ENCODE measurements at regions not wholly inside any gene's neighbourhood (a gene's known extent, or its start where the extent isn't known, plus 50 kb on each side); places are given as distances from the start of the nearest gene placed in this dataset.
A peak's percentile ranks its signal among the peaks of the same experiment; 100 is the strongest.
"Not testable (repeated sequence)": the region's sequence is repeated elsewhere in the genome, so short reads cannot be mapped to it uniquely, and the experiment has no call there.

DNA sequence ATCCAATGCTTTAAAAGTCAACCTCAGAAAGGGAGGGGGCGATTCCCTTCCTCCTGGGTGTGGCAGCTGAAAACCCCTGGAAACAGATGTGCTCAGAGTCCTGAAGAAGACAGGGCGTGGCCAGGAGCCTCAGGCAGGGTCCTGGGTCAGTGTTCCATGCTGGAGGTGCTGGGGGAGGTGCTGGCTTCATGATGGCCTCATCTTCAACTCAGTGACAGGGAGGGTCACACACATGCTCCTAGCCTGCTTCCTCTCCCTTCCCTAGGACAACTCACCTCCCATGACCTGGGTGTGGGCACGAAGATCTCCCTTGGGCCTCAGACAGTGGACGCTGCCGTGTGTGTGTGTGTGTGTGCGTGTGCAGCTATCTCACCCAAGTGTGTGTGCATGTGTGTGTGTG is 245.6 kb upstream of the B3GAT1 start:
- DNase-seq, result no peak

DNA sequence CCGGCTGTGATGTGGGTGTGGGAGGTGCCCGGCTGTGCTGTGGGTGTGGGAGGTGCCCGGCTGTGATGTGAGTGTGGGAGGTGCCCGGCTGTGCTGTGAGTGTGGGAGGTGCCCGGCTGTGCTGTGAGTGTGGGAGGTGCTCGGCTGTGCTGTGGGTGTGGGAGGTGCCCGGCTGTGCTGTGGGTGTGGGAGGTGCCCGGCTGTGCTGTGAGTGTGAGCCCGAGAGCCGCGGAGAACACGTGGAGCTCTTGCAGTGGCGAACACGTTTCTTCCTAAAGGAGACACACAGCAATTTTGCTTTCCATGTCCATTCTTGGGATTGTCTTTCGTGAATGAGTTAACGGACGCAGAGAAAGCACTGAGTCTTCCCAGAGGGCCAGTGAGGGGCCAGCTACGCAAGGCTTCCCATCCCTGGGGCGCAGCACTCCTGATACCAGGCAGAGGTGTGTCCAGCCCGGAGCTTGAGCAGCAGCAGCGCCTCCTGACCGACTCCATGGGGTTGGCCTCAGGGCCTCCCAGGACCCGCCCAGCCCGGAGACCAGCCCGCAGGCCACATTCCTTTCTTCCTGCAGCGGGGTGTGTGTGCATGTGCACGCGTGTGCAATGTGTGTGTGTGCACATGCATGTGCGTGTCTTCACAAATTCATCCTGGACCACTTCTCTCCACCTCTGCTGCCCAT is 245.0 kb upstream of the B3GAT1 start:
- DNase-seq, result no peak

DNA sequence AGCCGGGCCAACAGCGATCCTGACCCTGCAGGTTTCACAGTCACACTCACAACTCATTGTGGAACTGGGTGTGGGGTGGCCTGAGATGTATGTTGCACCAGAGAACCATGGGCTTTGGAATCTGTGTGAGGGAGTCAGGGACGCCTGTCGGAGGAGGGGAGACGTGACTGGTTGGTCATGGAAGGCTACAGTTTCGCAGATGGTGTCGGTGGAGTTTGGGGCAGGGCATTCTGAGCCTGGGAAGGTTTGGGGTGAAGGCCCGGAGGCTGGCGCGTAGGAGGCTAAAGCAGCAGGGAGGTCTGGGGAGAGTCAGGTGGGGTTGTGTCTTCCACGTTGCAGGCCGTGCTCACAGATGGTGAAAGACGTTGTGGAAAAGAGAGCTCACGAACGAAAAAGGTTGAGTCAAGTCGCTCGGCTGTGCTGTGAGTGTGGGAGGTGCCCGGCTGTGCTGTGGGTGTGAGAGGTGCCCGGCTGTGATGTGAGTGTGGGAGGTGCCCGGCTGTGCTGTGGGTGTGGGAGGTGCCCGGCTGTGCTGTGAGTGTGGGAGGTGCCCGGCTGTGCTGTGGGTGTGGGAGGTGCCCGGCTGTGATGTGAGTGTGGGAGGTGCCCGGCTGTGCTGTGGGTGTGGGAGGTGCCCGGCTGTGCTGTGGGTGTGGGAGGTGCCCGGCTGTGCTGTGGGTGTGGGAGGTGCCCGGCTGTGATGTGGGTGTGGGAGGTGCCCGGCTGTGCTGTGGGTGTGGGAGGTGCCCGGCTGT is 244.2 kb upstream of the B3GAT1 start:
- not testable (repeated sequence) for DNase-seq

DNA sequence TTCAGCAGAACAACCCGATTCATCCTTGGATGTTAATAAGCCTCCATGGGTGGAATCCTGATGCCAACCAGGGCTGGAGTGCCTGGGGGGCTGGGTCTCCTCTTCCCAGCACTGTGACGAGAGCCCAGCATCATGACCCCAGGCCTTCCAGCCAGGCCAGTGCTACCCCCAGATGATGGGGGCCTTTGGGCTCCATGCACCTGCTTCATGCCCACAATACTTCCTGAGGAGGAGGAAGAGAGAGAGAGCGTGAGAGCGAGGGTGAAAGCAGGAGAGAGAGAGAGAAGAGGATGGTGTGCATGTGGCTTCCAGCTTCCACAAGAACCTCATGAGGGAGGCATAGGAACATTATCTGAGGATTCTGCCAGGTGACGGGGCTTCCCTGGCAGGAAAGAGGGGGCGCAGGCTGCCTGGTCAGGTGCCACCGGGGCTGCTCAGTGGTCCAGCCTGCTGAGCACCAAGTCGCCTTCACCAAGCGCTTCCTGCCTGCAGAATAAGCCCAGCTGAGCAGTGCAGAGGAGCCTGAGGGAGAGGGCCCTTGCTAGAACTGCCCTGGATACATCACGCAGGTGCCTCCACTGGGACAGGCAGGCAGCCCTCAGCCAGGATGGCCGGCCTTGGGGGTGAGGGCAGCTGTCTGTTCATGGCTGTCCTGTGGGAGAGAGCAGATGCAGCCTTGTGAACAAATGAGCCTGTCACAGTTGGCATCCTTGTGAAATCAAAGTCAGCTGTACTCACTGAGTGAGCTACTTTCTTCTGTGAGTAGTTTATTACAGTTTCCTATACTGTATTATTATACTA is 243.3 kb upstream of the B3GAT1 start:
- no peak for DNase-seq

DNA sequence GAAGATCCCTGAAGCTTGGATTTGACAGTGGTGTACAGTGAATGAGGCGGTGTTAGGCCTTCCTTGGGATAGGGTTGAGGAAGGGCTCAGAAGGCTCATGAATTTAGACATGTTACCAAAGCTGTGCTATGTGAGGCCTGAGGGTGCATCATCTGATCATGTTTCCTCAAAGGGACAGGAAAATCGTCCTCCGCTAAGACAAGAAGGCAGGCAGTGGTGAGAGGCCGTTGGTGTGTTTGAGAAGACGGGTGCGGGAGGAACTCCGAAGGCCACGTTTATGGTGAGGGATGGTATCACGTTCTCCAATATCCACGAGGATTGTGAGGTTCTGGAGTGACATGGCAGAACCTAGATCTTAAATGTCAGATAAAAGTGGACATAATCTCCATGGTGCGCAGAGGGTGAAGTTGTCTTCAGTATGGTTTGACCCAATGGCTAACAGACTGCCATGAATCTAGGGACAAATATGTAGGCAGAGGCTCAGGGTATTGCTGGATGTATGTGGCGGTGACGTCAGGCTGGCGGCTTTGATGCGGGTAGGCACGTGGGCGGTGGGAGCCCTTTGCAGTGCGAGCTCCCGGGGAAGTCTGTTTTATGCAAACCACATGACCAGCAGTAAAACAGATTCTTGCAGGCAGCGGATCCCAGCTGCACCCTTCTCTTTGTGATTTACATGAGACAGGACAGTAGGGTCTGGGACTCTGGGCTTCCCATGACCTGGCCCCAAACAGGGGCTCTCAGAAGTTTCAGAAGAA is 242.3 kb upstream of the B3GAT1 start:
- DNase-seq, result no peak

DNA sequence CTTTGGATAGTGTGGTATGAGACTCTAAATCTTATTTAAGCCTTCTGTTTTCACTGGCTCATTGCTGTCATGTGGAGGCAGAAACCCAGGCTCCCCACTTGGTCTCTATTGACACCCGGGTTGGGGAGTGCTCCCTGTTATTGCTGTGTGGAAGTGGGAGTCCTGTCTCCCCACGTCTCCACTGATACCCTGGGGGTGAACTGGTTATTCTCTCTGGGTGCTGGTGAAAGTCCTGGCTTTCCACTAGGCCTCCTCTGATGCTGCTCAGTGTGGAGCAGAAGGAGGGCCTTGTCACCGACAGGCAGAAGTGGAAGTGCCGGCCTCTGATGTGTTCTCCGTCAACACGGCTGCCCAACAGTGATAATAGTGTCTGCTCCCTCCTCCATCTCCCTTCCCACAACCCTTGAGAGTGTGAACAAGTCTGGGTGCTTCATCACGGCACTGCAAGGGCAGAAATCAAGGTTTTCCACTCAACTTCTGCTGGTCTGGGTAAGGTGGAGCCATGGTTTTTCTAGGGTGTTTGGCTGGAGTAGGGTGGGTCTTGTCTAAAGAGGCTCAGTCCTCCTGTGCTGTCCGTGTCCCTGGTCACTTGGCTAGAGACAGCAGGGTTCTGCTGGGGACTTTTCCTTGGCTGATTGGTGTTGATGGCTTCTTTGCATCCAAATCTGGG is 240.7 kb upstream of the B3GAT1 start:
- no peak for DNase-seq

DNA sequence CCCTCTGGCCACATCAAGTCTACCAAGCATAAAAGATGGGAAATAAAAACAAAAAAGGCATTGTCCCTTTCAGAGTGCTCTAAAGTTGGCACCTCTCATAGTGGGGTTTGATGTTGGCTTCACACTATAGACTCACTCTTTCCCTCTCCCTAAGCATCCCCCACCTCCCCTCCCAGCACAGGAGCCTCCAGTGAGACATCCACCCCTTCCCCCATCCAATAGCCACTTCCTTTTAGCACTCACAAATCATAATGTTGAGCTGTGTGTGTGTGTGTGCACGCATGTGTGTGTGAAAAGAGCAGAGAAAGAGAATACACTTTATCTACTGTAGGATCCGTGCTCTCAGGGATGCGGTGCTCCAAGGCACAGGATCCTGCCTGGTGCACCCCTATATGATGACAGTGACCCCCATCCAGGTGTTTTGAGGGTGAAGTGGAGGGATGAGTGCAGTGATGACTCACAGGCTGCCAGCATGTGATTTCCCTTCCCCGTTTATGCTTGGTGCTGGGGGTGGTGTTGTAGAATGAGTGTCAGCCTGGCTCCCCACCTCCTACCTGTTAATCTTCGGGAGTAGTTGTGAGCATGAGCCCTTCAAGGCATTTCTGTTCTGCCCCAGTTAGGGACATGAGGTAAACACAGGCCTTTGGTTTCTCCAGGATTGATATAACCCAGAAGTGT is 235.2 kb upstream of the B3GAT1 start:
- DNase-seq, result no peak

DNA sequence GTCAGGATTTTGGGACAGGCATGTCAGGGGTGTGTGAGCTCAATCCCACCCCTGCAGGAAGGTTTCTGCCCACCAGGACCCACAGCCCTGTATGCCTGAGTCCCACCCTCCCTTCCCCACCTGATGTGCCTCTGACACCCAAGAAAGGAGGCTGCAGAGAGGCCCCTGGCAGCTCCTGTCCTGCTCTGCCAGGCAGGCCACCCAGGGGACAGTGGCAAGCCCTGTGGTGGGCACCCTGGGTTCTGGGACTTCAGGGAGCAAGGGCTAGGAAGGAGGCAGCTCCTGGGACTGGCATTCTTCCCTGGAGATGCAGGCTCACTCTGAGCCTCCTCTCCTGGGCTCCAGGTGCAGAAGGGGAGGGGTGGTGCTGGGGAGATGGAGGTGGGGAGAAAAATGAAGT is 234.5 kb upstream of the B3GAT1 start:
- no peak for DNase-seq

DNA sequence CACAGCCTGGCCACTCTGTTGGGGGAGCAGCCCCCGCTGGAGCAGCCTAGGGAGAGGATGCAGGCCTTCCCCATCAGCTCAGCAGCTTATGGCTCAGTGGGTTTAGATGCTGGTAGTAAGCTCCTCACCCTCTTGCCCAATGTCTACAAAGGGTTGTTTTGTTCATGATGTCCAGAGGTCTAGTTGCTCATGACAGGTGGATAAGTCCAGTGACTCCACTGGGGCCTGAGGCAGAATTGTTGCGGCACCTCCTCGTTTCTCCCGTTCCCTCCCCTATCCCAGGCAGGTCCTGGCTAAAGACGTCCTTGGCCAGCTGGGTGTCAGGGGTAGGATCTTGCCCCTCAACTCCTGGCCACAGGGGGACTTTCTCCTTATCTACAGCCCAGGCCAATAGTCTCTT is 233.5 kb upstream of the B3GAT1 start:
- no peak for DNase-seq

DNA sequence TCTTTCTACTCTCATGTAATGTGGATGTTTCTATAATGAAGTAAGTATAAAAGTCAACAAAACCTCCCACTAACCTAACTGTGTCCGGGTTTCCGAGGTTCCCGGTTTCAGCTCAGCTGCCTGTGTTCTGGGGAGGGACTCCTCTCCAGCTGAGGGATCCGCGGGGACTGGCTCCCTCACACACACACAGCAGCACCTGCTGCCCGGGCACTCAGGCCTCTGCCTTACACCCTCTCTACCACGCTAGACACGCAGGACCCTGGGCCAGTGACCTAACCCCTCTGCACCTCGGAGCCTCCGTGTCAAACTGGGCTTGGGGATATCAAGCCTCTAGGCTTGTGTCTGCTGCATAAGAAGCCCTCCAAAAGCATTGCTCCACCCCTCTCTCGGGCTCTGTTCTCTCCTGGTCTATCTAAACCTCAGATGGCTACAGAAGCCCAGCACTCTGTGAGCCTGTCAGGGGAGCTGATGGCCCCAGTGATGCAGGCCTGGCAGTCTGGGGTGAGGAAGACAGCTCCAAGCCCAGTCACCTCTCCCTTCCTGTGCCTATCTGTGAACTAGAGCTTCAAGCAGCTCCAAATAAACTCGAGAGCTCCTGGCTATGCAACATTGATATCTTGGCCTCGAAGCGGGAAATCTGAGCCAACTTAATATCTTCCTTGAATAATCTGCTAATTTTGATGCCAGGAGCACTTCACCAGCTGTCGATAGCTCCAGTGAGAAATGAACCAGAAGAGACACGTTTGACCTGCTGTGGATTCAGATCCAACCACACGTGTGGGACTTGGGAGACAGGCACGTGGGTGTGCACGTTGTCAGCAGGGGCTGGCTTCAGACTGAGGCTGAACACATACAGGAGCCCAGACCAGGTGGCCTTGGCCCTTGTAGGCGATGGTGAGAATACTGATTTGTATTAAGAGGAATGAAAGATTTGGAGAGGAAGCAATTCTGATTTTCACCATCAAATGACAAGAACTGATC is 232.7 kb upstream of the B3GAT1 start:
- DNase-seq, result peak; percentile 17

DNA sequence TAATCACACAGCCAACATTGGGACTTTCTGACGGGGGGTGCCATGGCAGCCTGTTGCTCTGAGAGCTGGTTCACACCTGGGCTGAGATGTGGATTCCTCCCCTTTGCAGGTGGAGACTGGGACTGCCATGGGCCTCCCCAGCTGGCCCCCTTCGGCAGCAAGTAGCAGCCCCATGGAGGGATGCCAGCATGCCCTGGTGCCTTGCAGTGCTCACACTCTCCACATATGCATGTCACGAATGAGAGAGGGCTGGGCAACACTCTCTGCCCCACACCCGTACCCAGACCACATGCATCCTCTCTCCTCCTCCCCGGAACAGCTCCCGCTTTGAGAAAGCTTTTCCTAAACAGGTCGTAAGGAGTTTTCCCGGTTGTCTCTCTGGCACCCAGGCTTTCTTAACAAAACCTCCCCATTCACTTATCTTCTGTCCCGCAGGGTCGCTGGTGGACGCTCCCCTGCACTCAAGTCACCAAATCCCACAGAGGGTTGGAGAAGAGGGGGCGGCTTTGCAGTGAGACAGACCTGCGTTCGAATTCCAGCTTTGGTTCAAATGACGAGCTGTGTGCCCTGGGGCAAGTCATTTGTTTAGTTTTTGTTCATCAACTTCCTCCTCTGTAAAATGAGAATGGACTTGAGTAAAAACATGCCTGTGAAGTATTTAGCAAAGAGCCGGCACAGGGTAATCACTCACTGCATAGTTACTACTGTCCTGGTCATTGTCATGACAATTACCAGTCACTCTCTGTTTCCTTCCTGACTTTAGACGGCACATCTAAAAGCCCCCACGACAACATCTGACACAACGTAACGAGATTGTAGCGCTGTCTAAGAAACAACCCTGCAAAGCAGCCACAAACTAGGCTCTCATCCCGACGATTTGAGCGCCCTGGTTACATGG is 231.3 kb upstream of the B3GAT1 start:
- DNase-seq, result no peak

DNA sequence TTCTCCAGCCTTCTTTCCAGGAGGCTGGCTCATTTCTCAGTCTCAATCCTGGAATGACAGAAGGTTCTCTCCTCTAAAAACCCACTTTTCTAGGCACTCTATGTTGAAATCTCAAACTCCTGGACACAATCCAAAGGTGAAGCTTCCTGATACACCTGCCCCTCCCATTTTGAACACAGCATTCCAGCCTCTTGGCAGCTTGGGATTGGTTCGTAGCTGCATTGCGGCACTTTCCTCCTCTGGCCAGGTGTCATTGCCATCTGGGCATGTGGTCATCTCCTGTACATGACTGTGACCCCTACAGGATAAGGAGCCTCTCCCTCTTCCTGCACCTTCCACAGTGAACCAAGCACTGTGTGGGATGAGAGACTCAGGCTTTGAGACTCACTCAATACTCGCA is 230.2 kb upstream of the B3GAT1 start:
- DNase-seq, result no peak

DNA sequence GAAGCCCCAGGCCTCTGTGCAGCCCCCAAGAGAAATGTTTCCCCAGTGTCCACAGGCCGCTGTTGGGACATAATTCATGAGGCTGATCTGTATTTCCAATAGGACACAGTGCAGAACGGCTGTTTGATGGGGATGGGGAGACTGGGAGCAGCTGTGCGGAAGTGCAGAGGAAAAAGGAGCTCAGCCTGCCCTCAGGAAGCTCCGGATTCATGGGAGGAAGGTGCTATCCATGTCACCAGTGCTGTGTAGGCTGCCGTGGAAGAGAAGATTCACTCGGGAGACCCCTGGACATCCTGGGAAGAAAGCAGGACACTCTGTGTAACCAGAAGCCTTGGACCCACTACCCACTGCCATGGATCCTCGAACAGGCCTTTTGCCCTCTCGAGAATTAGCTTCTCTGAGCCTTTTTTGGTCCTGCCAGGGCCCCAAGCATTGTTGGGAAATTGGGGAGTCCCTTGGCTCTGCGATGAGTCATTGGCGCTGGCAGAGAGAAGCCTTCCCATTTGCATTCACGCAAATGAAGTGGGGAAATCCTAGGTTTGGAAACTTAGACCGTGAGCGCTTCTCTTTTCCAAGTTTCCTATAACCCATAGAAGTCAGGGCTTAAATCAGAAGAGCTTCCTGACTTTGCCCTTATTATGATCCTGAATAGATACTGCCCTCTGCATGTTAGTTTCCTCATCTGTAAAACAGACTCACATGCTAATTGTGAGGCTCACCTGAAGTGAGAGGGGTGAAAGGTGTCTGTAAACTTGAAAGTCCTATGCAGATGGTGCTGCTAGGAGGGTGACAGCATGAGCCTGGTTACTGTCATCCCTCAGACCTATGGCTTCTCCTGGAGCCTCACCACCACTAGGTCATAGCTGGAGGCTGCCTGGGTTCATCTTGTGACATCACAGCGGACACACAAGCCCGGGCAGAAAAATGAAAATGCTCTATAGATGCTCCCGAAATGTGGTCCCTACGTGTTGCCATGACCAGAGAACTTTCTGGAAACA is 229.2 kb upstream of the B3GAT1 start:
- DNase-seq, result no peak

DNA sequence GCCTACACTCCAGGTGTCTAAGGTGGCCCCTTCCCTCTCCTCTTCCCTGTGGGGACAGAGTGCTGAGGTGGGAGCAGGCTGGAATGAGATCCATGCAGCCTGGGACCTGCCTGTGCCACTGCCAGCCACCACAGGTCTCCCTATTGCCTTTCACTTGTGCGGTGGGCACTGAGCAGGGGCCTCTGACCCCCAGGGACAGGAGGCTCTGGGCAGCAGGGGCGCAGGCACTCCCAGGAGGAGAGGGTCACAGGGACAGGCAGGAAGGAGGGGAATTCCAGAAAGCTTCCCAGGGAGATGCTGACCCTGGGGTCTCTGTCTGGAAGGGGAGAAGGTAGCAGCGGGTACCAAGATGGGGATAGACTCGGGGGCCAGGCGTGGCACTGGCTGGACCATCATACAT is 228.5 kb upstream of the B3GAT1 start:
- DNase-seq, result no peak

DNA sequence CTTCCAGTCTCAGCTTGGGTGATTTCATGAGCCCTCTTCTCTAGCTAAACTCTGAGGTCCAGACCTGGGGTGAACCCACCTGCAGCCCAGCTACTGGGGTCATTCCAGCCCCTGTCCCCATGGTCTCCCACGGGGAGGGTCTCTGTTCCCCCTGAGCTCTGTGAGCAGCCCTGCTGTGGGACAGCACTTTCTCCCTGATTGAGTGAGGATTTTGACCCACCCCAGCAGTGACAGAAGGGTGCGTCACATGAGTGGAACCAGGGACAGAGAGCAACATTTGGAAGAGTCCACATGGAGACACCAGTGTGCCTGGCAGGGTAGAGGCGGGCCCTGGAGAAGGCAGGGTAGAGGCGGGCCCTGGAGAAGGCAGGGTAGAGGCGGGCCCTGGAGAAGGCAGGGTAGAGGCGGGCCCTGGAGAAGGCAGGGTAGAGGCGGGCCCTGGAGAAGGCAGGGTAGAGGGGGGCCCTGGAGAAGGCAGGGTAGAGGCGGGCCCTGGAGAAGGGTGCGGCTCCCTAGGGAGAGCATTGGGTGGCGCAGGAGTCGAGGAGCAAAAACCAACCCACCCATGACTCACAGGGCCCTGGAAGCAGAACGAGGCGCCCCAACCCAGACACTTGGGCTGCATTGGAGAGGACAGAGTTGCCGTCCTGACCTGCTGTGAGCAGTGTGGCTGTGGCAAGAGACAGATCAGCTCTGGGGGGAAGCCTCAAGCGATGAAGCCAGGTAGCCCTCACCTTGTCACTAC is 227.7 kb upstream of the B3GAT1 start:
- no peak for DNase-seq

DNA sequence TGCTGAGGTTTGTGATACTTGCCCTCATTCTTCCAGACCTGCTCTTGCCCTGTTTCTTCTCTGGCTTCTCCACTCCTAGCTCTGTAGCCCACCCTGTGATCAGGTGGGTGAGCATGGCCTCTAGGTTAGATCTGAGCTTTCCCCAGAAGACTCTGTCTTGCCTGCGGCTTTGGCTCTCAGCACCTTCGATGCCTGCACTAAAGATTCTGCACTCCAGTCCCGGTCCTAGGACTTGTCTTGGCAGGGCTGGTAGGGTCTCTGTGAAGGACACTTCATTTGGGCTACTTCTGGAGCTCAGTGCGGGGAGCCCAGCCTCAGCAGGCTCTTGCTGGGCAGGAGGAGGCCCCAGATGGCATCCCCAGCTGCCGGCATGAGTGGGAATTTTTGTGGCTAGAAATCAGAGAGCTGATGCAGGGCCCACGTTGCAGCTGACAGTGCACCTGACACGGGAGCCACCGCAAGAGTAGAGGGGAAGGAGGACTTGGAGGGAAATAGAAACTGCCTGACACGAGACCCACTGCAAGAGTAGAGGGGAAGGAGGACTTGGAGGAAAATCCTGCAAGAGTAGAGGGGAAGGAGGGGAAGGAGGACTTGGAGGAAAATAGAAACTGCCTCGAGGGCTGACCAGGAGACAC is 226.9 kb upstream of the B3GAT1 start:
- DNase-seq, result no peak

Data from NCI-H446 treated with DMSO at 0.1 percent for 48 hours (cell line).